ENCODE measurements at regions not wholly inside any gene's neighbourhood (a gene's known extent, or its start where the extent isn't known, plus 50 kb on each side); places are given as distances from the start of the nearest gene placed in this dataset.

GRCh38 chr12:13857750-13858149 lies 123.7 kb downstream of the GRIN2B start:
- TF ChIP-seq POLR2AphosphoS5 (IDR thresholded peaks at IDR 0.05), result no peak
- TF ChIP-seq CTCF (IDR thresholded peaks at IDR 0.05), result no peak
- TF ChIP-seq POLR2A (IDR thresholded peaks at IDR 0.05), result no peak
